ENCODE measurements at regions not wholly inside any gene's neighbourhood (a gene's known extent, or its start where the extent isn't known, plus 50 kb on each side); places are given as distances from the start of the nearest gene placed in this dataset.
"Not testable (repeated sequence)": the region's sequence is repeated elsewhere in the genome, so short reads cannot be mapped to it uniquely, and the experiment has no call there.

GRCh38 chr2:42999391-42999841 is 207.0 kb upstream of the HAAO start:
- no peak for DNase-seq (ENCODE audit: low read depth)

GRCh38 chr2:42998721-42999120 is 206.3 kb upstream of the HAAO start:
- DNase-seq (ENCODE audit: low read depth): no peak

GRCh38 chr2:42996528-42996927 is 204.1 kb upstream of the HAAO start:
- DNase-seq (ENCODE audit: low read depth): no peak

- no peak for DNase-seq (ENCODE audit: low read depth)
Observed at GRCh38 chr2:42995752-42996422, 203.5 kb upstream of the HAAO start.

- DNase-seq (ENCODE audit: low read depth): not testable (repeated sequence)
Observed at GRCh38 chr2:42989283-42990081, 197.1 kb upstream of the HAAO start.

- DNase-seq (ENCODE audit: low read depth): not testable (repeated sequence)
Observed at GRCh38 chr2:42988055-42988454, 195.7 kb upstream of the HAAO start.

- peak; percentile 93 for DNase-seq (ENCODE audit: low read depth)
Observed at GRCh38 chr2:42987112-42987922, 194.9 kb upstream of the HAAO start.

GRCh38 chr2:42984617-42985016 is 192.2 kb upstream of the HAAO start:
- DNase-seq (ENCODE audit: low read depth): no peak

- no peak for DNase-seq (ENCODE audit: low read depth)
Observed at GRCh38 chr2:42984081-42984480, 191.7 kb upstream of the HAAO start.

- no peak for DNase-seq (ENCODE audit: low read depth)
Observed at GRCh38 chr2:42980764-42981416, 188.5 kb upstream of the HAAO start.

- DNase-seq (ENCODE audit: low read depth): no peak
Observed at GRCh38 chr2:42979870-42980763, 187.7 kb upstream of the HAAO start.

- DNase-seq (ENCODE audit: low read depth): peak; percentile 52
Observed at GRCh38 chr2:42979416-42979869, 187.1 kb upstream of the HAAO start.

GRCh38 chr2:42978887-42979415 is 186.6 kb upstream of the HAAO start:
- no peak for DNase-seq (ENCODE audit: low read depth)

- no peak for DNase-seq (ENCODE audit: low read depth)
Observed at GRCh38 chr2:42978175-42978886, 185.9 kb upstream of the HAAO start.

GRCh38 chr2:42977270-42978174 is 185.1 kb upstream of the HAAO start:
- DNase-seq (ENCODE audit: low read depth): no peak

GRCh38 chr2:42976351-42976750 is 184.0 kb upstream of the HAAO start:
- DNase-seq (ENCODE audit: low read depth): no peak

GRCh38 chr2:42974721-42975717 is 182.6 kb upstream of the HAAO start:
- peak; percentile 78 for DNase-seq (ENCODE audit: low read depth)
